HuH-7 (cell line): ENCODE measurements at regions not wholly inside any gene's neighbourhood (a gene's known extent, or its start where the extent isn't known, plus 50 kb on each side); places are given as distances from the start of the nearest gene placed in this dataset.
"Not testable (repeated sequence)": the region's sequence is repeated elsewhere in the genome, so short reads cannot be mapped to it uniquely, and the experiment has no call there.

Experiments
- DNase-seq: peaks from one replicate; pipeline ENCODE4 v3.0.0; 2011; ENCODE audit warnings: low spot score

GRCh38 chr10:6813856-6814255, 233.8 kb upstream of the PRKCQ start:
- DNase-seq, result no peak

- DNase-seq, result no peak
Observed at GRCh38 chr10:6813306-6813705, 233.2 kb upstream of the PRKCQ start.

- no peak for DNase-seq
Observed at GRCh38 chr10:6811153-6811552, 231.1 kb upstream of the PRKCQ start.

- no peak for DNase-seq
Observed at GRCh38 chr10:6803427-6803783, 223.3 kb upstream of the PRKCQ start.

- DNase-seq, result no peak
Observed at GRCh38 chr10:6802759-6803426, 222.8 kb upstream of the PRKCQ start.

GRCh38 chr10:6796231-6796630, 216.2 kb upstream of the PRKCQ start:
- no peak for DNase-seq

GRCh38 chr10:6795541-6795940, 215.5 kb upstream of the PRKCQ start:
- DNase-seq, result no peak

- DNase-seq, result not testable (repeated sequence)
Observed at GRCh38 chr10:6794841-6795240, 214.8 kb upstream of the PRKCQ start.

GRCh38 chr10:6794441-6794840, 214.4 kb upstream of the PRKCQ start:
- DNase-seq, result no peak

- no peak for DNase-seq
Observed at GRCh38 chr10:6788731-6789130, 208.7 kb upstream of the PRKCQ start.

- no peak for DNase-seq
Observed at GRCh38 chr10:6788231-6788630, 208.2 kb upstream of the PRKCQ start.

- DNase-seq, result no peak
Observed at GRCh38 chr10:6787718-6788117, 207.6 kb upstream of the PRKCQ start.

- DNase-seq, result no peak
Observed at GRCh38 chr10:6787091-6787490, 207.0 kb upstream of the PRKCQ start.

- no peak for DNase-seq
Observed at GRCh38 chr10:6786579-6787031, 206.5 kb upstream of the PRKCQ start.

- not testable (repeated sequence) for DNase-seq
Observed at GRCh38 chr10:6784429-6784828, 204.4 kb upstream of the PRKCQ start.

- DNase-seq, result no peak
Observed at GRCh38 chr10:6783471-6783870, 203.4 kb upstream of the PRKCQ start.

- DNase-seq, result no peak
Observed at GRCh38 chr10:6782378-6782777, 202.3 kb upstream of the PRKCQ start.

GRCh38 chr10:6781133-6781770, 201.2 kb upstream of the PRKCQ start:
- no peak for DNase-seq

- DNase-seq, result no peak
Observed at GRCh38 chr10:6780008-6780677, 200.1 kb upstream of the PRKCQ start.

- no peak for DNase-seq
Observed at GRCh38 chr10:6778992-6779701, 199.1 kb upstream of the PRKCQ start.

- no peak for DNase-seq
Observed at GRCh38 chr10:6776170-6776569, 196.1 kb upstream of the PRKCQ start.

GRCh38 chr10:6774406-6774805, 194.3 kb upstream of the PRKCQ start:
- DNase-seq, result no peak

- no peak for DNase-seq
Observed at GRCh38 chr10:6771331-6771730, 191.3 kb upstream of the PRKCQ start.
